AML-193 (cell line): ENCODE measurements at regions not wholly inside any gene's neighbourhood (a gene's known extent, or its start where the extent isn't known, plus 50 kb on each side); places are given as distances from the start of the nearest gene placed in this dataset.
A peak's percentile ranks its signal among the peaks of the same experiment; 100 is the strongest.

Source experiments
- DNase-seq, 2 experiments: peaks; one replicate each; lab custom pipeline; 2025; lab: John Stamatoyannopoulos, UW

DNA sequence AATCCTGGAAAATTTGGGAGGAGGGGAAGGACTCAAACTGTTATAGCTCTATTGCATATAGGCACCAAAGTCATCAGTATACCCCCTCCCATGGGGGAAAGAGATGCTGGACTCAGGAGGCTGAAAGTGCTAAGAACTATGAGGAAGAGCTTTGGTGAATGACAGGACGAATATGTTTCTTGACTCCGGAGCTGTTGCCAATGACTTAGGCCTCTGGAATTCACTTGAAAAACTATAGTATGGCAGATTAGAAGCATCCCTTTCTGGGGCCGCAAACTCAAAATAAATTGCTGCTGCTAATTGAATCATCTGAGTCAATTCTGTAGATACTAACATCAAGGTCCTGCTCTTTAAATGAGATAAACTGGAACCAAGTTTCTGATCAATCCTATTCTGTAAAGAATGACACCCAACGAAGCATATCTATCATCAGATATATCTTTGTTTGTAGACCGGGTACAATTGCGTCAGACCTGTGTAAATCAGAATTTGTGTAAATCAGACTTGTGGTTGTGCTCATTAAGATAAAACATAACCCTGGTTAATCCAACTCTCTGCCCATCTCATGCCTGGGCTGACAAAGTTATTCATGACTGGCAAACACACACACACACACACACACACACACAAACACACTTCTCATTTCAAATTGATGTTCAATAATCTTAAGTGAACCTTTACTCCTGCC, 1793.8 kb upstream of the PCDH20 start:
- DNase-seq = no peak

DNA sequence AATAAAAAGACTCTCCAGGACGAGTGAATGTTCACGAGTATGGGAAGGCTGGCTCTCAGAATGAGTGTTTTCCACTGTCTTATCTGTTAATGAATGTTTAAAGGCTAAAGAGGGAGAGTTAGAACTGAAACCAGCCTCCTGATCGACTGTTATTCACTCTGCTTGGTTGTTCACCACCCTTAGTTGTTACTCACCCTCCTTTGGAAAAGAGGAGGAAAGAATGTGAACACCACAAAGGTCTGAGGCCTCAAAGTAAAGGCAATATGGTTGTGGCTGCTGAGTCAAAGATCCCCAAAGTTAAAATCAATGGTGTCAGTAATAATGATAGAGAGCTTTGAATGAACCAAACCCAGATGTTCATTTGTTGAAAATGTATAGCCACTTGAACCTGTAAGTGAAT, 1793.2 kb upstream of the PCDH20 start:
- no peak for DNase-seq

DNA sequence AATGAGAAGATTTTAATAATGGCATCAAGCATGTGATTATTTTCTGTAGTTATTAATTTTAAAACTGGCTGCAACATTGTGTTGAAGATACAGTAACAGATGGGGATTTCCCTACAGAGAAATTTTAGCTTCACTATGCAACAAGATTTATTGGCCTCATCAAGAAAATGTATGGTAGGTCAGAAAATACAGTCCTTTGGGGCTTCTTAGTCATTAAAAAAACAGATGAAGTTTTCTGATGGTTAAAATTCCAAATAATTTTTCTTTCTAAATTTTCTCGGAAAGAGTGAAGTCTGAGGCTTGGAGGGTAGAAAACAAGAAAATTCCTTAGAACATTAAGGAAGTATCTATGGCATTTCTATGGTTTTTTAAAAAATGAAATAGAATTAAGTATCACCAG, 1790.8 kb upstream of the PCDH20 start:
- DNase-seq = no peak

DNA sequence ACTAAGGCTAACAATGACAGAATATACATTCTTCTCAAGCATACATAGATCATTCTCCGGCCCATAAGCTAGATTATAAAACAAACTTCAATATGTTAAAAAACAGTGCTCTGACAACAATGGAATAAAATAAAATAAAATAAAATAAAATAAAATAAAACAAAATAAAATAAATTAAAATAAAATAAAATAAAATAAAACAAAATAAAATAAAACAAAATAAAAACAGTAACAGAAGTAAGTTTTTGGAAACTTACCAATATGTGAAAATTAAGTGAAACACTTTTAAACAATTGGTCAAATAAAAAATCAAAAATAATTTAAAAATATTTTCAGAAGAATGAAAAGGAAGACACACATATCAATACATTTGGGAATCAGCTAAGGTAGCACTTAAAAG, 1785.8 kb upstream of the PCDH20 start:
- DNase-seq = no peak

DNA sequence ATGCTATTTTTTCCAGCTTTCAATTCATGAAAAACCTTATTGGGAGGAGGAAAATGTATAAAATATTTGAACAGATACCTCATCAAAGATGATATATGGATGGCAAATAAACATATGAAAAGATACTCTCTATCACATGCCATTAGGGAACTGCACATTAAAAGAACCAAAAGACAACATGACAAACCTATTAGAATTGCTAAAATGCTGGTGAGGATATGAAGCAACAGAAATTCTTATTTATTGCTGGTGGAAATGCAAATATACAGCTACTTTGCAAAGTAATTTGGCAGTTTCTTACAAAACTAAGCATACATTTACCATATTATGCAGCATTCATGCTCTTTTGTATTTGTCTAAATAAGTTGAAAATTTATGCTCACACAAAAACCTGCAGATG, 1783.9 kb upstream of the PCDH20 start:
- DNase-seq = no peak

DNA sequence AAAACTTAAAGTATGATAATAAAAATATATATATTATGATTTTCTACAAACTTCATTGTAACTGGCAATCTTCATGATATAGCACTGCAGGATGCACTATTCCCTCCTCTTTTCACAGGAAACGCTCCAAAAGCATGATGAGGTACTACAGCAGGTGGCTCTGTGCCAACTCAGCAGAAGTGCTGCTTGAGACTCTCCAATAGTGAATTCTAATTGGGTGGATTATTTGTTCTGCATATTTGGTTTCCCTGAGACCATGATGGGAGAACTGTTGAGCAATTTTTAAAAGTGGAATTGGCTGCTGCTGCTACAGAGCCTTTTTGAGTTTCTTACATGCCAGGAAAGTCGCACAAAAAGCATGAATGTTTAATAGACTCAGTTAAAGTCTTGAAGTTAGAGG, 1782.4 kb upstream of the PCDH20 start:
- DNase-seq = no peak

DNA sequence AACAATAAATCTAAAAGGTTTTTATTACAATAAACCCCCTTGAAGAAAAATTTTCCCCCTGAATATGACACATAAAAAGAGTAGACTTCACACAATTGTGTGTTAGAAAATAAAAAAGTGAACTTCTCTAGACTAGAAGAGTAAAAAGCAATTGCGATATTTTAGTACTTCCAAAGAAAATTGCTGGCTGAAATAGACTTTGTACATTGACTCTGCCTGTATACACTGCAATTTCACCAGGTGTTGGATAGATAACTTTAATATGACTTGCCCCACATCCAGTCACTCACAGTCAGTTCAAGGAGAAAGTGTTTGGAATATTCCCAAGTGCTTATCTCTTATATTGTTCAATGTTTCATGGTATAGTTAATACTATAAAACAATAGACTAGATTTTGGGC, 1780.1 kb upstream of the PCDH20 start:
- DNase-seq = no peak

DNA sequence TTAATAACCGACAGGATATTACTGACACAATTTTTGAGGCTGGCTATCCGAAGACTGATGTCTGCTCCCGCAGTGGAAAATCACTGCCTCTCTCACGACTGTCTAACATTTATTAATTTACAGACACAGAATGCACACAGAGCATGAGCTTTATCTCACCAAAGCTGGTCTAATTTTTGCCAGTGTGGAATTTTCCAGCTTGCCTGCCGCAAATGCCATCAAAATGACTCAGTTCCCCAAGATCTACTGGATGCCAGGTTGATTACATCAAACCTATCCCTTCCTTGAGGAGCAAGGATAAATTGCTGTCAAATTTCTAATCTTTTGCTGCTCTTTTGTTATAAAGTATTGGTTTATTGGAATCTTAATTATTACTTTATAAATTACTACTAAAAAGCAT, 1775.1 kb upstream of the PCDH20 start:
- DNase-seq = no peak

DNA sequence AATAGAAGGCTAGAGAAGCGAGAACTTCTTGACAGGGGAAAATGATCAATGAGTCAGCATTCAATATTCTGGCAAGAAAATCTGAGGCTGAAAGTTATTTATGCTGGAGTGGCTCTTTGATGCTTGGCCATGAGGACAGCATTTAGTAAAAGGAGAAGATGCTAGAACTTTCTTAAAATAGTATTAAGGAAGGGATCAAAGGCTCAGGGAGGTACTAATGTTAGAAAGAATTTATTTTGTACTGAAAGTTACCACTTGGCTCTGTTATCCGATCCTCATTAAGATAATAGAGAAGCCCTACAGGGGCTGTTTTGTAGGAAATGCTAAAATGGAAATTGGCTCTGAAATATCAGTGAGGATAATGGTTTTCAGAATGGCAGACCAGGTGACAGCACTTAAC, 1774.6 kb upstream of the PCDH20 start:
- DNase-seq = no peak

DNA sequence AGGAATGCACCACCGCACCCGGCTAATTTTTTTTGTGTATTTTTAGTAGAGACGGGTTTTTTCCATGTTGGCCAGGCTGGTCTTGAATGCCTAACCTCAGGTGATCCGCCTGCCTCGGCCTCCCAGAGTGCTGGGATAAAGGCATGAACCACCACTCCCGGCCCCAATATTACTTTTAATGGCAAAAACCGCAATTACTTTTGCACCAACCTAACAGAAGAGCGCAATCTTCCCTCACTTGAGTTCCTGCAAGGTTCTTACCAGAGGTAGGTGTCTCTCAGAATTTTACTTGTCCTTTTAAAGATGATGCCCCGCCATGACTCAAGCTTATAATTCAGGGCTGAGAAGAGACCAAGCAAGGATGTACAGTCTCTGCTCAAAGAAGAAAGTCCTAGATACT, 1774.1 kb upstream of the PCDH20 start:
- no peak for DNase-seq

DNA sequence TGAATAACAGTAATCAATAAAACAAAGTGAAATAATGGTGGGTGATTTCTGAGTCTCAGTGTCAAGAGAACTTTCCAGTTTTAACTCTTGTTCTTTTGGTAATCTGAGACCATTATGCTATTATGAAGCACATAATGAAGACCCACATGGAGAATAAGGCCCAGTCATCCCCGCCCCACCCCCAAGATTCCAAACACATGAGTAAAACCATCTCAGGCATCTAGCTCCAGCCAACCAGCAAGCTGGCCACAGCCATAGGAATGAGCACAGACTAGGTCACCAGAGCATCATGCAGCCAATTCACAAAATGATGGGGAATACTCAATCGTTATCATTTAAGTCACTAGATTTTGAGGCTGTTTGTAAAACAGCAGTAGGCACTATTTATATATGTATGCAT, 1769.0 kb upstream of the PCDH20 start:
- no peak for DNase-seq

DNA sequence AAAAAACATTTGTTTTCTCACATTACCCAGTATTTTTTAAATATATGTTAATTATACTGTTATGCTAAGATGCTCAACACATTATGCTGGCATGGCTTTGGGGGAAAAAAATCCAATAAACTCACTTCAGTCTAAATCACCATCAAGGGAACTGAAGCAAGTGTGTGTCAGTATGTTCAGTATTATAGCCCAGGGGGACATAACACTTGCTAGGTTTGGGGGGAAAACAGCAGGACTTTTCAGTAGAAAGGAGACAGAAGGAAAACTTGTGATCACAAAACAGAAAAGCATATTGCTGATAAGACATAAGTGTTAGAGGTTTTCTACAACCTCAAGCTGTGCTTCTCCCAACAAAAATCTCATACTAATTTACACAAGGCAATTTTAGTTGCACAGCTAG, 1759.9 kb upstream of the PCDH20 start:
- DNase-seq = no peak

DNA sequence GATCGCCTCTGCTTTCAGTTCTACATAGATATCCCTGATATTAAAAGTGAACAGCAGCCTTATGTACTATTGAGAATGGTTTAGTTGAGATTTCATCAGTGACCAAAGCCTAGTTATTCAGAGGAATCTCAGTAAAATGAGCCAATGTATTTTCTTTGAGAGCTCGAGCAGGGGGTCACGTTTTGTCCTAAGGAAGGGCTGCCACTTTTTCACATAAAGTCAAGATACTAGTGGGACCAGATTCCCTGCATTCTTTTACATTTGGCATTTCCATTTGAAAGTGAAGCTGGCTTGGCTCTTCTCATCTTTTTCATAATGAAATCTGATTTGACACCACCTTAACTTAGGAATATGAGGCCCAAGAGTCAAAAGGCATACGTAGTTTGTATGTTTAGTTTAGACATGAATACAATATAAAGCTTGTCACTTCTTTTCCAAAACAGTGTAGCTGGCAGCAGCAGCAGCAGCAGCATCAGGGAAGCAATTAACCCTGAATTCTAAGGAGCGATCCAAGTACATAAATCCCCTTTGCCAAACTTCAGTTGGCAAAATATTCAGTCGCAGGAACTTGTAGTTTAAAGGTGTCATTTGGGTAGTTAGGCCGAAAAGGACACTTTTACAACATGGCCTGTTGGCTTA, 1752.2 kb upstream of the PCDH20 start:
- no peak for DNase-seq

DNA sequence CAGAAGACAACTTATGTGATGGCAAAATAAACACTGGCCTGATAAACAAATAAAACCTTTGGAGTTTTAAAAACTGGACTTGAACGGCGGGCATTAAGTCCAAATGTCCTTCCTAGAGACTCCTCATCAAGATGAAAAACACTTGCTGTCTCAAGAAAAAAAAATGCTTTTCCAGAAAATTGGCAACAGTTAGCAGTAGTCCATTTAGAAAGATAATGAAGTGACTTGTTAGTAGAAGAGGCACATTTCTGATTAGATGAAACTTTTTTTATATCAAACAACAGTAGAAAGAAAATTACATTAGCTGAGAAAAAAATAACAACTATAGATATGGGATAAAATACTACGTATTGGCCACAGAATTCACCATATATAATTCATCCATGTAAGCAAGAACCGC, 1750.7 kb upstream of the PCDH20 start:
- no peak for DNase-seq

DNA sequence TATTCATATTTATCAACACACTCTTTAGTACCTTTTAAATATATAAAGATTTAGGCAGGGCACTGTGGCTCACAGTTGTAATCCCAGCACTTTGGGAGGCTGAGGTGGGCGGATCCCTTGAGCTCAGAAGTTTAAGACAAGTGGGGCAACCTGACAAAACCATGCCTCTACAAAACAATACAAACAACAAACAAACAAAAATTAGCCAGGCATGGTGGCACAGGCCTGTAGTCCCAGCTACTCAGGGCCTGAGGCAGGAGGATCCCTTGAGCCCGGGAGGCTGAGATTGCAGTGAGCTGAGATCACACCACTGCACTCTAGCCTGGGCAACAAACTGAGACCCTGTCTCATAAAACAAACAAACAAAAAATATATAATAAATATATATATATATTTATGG, 1748.3 kb upstream of the PCDH20 start:
- DNase-seq = no peak

DNA sequence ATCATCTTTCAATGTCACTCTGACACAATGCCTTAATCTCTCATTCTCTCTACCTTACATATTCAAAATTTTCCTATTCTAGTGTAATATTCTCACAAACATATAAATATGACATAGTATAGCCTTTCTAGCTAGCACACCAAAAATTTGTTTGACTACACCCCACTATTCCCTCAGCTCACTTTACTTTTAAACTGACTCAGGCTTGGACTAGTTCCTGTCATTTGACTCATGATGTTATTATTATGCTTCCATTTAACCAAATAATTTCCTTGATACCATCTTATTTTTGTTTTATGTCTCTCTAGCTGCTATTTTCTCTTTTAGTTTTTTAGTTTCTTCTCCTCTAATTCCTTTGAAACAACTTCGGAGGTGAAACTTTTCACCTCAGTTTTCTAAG, 1745.6 kb upstream of the PCDH20 start:
- no peak for DNase-seq

DNA sequence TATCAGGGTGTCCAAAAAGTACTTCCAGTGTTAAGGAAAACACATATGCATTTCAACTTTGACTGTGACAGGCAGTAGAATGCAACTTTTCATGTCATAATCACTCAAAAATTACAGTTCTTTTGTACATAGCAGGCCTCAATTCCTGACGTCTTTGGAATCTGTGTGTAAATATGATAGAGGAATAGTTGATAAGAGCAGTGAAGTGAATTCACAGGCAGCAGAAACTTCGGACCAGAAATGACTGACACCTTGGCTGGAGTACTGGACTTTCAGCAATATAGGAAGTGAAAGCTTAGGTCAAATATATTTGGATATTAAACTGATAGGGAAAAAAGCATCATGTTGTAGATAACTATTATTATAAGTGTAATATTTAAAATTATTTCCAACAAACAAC, 1741.2 kb upstream of the PCDH20 start:
- no peak for DNase-seq

DNA sequence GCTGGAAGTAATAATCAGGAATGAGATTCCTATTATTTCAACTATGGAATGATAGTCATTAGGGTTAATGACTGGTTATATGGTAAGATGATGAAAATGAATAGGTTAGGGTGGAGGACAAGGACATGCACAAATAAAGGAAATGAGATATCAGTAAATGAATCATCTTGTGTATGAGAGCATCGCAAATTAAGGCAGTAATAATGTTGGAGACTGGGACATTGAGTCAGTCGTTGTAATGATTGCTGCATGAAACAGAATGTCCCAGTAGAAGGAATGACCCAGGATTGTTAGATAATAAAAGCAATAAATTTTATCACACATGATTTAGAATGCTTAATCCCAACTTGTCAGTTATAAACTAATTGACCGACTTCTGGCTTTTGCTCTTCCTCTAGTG, 1733.7 kb upstream of the PCDH20 start:
- no peak for DNase-seq

DNA sequence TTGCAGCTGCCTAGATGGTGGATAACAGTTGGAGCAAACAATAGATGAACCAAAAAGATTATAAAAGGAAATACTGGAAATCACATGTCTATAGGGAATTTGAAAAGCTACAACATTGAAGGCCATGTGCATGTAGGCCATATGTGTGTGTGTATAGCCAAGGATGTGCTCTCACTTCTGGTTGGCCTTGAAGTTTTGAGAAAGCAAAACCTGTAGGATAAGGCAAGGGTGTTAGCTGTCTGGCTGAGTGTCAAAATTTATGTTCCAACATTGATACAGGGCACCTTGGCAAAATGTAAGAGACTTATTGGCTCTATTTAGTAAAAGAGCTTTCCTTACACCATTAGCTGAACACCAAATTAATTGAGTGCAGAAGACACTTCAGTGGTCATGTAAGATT, 1723.6 kb upstream of the PCDH20 start:
- DNase-seq = no peak

DNA sequence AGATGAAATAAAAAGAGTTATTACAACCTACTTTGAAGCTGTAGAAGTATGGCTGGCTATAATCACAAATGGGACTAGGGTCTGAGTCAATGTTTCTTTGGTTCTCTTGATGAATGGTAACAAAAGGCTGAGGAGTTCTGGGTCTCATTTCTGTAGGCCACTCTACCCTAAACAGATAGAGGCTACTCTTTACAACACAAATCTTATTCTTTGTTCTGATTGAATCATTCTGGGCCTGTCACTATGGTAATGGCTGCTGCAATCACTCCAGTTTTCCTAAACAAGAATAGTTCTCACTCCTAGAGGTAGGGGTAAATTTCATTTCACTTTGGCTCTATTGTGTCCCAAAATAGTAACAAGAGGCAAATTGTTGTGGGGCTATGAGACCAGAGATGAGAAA, 1714.3 kb upstream of the PCDH20 start:
- DNase-seq = no peak

DNA sequence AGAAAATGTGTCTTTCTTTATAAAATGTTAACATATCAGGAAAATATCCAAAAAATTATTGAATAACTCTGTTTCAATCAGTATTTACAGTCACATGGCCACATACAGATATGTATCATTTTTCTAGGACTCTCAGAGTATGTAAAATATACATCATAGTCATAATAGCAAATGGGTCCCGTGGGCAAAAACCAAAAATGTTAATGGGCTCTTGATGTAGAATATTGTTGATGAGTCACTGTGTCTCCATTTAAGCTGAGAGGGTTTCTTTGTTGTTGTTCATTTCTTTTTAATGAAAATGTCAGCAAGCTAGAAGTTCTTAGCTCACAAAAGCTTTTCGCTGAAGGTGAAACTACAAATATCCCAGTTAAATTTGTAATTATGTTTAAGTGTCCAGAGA, 1713.1 kb upstream of the PCDH20 start:
- no peak for DNase-seq

DNA sequence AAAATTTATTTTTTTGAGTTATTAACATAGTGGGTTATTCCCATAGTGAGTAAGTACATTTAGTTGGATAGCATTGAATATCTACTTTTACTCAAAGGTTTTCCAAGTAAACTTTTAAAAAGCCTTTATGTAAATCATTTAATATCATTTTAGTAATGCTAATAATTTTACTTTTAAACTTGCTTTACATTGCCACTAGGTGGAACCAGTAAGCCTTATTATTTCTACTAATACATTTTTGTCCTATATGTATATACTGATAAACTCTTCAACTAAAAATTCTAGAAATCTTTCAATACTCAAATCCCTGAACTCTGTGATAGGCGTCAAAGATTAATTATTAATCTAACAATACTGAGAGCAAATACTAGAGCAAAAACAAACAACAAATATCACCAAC, 1709.2 kb upstream of the PCDH20 start:
- DNase-seq = peak; percentile 42 to 50

DNA sequence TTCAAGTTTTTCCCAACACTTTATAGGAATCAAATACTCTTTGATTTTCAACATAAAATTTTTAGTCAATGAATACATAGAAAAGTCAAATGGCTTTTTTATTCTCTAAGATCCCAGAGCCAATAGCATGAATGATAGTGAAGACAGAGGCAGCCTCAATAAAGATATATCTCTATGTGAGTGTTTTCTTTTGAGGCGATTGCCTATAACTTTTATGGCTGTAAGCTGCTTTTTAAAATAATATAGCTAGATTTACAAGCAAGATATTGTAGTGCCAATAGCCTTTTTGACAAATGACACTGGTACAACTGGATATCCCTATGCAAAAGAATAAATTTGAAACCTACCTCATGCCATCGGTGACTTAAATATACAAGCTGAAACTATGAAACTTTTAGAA, 1705.2 kb upstream of the PCDH20 start:
- DNase-seq = no peak

DNA sequence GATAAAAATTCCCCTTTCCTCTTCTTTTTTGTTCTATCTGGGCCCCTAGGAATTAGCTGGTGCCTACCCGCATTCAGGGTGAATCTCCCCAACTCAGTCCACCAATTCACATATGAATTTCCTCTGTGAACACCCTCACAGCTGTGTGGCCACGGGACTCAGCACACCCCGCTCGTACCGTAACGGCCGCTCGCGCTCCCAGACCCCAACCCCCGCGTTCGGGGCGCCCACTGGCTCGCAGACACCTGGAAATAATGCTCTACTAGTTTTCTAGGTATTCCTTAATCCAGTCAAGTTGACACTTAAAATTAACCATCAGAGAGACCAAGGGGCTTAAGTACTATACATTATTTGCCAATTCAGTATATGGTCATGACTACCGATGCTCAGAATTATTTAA, 1702.1 kb upstream of the PCDH20 start:
- no peak for DNase-seq
